Astrocyte (in vitro differentiated cells and primary cell): ENCODE measurements at regions not wholly inside any gene's neighbourhood (a gene's known extent, or its start where the extent isn't known, plus 50 kb on each side); places are given as distances from the start of the nearest gene placed in this dataset.

Source experiments
- DNase-seq: peaks from one replicate; pipeline ENCODE4 v3.0.0-alpha.2; 2010; ENCODE audit warnings: low read depth
- FAIRE-seq: peaks from 2 replicates; lab custom pipeline; 2011; peaks lifted over from hg19 to GRCh38; lab: Jason Lieb, UNC
- H2AFZ ChIP-seq: 2 replicates; pipeline ENCODE4 v1.6.0; 2012; ENCODE audit warnings: low read depth, low read length, inconsistent platforms
- H3K27ac ChIP-seq: 2 replicates; pipeline ENCODE4 v1.5.1; 2011; ENCODE audit warnings: low read depth, low read length, inconsistent platforms
- H3K27me3 ChIP-seq: 2 replicates; pipeline ENCODE4 v1.6.0; 2011; ENCODE audit warnings: low read length, inconsistent platforms; ENCODE audit not compliant: insufficient read depth
- H3K36me3 ChIP-seq: 2 replicates; pipeline ENCODE4 v1.5.1; 2011; ENCODE audit warnings: low read length, inconsistent platforms; ENCODE audit not compliant: insufficient read depth
- H3K4me1 ChIP-seq: 2 replicates; pipeline ENCODE4 v1.5.1; 2011; ENCODE audit warnings: low read length, inconsistent platforms; ENCODE audit not compliant: insufficient read depth
- H3K4me2 ChIP-seq: 2 replicates; pipeline ENCODE4 v1.6.0; 2012; ENCODE audit warnings: low read length, inconsistent platforms
- H3K4me3 ChIP-seq: 2 replicates; pipeline ENCODE4 v1.5.1; 2011; ENCODE audit warnings: low read depth, mild to moderate bottlenecking, low read length, inconsistent platforms; ENCODE audit not compliant: insufficient read depth
- H3K79me2 ChIP-seq: 2 replicates; pipeline ENCODE4 v1.6.0; 2012; ENCODE audit warnings: mild to moderate bottlenecking, low read length, inconsistent platforms; ENCODE audit not compliant: insufficient read depth
- H3K9ac ChIP-seq: 2 replicates; pipeline ENCODE4 v1.6.0; 2012; ENCODE audit warnings: mild to moderate bottlenecking, low read length, inconsistent platforms
- H3K9me3 ChIP-seq: 2 replicates; pipeline ENCODE4 v1.5.1; 2012; ENCODE audit warnings: low read depth, mild to moderate bottlenecking, low read length, inconsistent platforms; ENCODE audit not compliant: insufficient read depth
- H4K20me1 ChIP-seq: 2 replicates; pipeline ENCODE4 v1.6.0; 2012; ENCODE audit warnings: low read length, inconsistent platforms; ENCODE audit not compliant: insufficient read depth
- H3K27ac Mint-ChIP-seq: one replicate; pipeline ENCODE4 v1.8.0; 2021; ENCODE audit warnings: mild to moderate bottlenecking, mixed read lengths; ENCODE audit not compliant: unreplicated experiment
- H3K27me3 Mint-ChIP-seq: one replicate; pipeline ENCODE4 v1.8.0; 2021; ENCODE audit warnings: low read depth, mixed read lengths; ENCODE audit not compliant: unreplicated experiment
- H3K36me3 Mint-ChIP-seq: one replicate; pipeline ENCODE4 v1.8.0; 2021; ENCODE audit warnings: low read depth, mixed read lengths; ENCODE audit not compliant: unreplicated experiment
- H3K4me1 Mint-ChIP-seq: one replicate; pipeline ENCODE4 v1.8.0; 2021; ENCODE audit warnings: low read depth, mixed read lengths; ENCODE audit not compliant: unreplicated experiment
- H3K4me3 Mint-ChIP-seq: one replicate; pipeline ENCODE4 v1.8.0; 2021; ENCODE audit warnings: mild to moderate bottlenecking, moderate library complexity, mixed read lengths; ENCODE audit not compliant: unreplicated experiment
- H3K9me3 Mint-ChIP-seq: one replicate; pipeline ENCODE4 v1.8.0; 2021; ENCODE audit warnings: mild to moderate bottlenecking, mixed read lengths; ENCODE audit not compliant: unreplicated experiment
- EZH2 ChIP-seq: IDR thresholded peaks from 2 replicates; pipeline ENCODE4 v1.6.1; 2012; ENCODE audit warnings: mild to moderate bottlenecking, low read length, inconsistent platforms; ENCODE audit not compliant: insufficient read depth
- TF ChIP-seq, protein P1 (sequence below): IDR thresholded peaks from 2 replicates; pipeline ENCODE4 v1.5.1; 2011; ENCODE audit warnings: low read depth, mild to moderate bottlenecking, inconsistent platforms, low read length, moderate library complexity; ENCODE audit not compliant: insufficient read depth

DNA sequence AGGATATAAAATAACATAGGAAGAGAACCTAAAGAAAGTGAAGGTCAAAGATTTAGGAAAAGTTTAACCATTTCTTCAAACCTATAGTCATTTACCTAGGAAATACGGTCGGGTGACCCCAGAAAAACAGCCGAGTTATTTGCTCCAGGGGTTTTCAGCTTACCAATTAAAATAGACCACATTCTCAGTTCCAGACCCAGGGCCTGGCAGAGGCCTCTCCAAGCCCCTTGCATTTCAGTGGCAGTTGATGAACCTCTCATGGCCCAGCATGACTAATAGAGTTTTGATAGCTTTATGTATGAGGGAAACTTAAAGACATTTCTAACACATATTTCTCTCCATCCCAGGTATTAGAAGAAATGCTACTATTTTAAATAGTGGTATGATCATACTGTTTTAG, 113.5 kb downstream of the OGFRL1 start:
- peaks cover 54% of the 10 kb centered on the region for H3K79me2 ChIP-seq
- Mint-ChIP-seq H3K27me3 (no peaks in the 10 kb centered on the region), H3K4me1 (peaks cover 47% of the 10 kb centered on the region), H3K9me3 (no peaks in the 10 kb centered on the region), H3K4me3 (no peak overlapping the region), H3K36me3 (no peaks in the 10 kb centered on the region), H3K27ac (peak overlapping the region; percentile 62)
- H3K9ac ChIP-seq, result no peak overlapping the region
- no peaks in the 10 kb centered on the region for H3K27me3 ChIP-seq
- H3K4me2 ChIP-seq, result no peak overlapping the region
- H3K4me3 ChIP-seq, result no peak overlapping the region
- H4K20me1 ChIP-seq, result no peaks in the 10 kb centered on the region
- TF ChIP-seq, protein P1, sequence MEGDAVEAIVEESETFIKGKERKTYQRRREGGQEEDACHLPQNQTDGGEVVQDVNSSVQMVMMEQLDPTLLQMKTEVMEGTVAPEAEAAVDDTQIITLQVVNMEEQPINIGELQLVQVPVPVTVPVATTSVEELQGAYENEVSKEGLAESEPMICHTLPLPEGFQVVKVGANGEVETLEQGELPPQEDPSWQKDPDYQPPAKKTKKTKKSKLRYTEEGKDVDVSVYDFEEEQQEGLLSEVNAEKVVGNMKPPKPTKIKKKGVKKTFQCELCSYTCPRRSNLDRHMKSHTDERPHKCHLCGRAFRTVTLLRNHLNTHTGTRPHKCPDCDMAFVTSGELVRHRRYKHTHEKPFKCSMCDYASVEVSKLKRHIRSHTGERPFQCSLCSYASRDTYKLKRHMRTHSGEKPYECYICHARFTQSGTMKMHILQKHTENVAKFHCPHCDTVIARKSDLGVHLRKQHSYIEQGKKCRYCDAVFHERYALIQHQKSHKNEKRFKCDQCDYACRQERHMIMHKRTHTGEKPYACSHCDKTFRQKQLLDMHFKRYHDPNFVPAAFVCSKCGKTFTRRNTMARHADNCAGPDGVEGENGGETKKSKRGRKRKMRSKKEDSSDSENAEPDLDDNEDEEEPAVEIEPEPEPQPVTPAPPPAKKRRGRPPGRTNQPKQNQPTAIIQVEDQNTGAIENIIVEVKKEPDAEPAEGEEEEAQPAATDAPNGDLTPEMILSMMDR, result no peak
- TF ChIP-seq EZH2, result no peak
- H3K27ac ChIP-seq, result peak overlapping the region; percentile 10
- H2AFZ ChIP-seq, result no peak overlapping the region
- no peaks in the 10 kb centered on the region for H3K9me3 ChIP-seq
- peaks cover 15% of the 10 kb centered on the region for H3K36me3 ChIP-seq
- FAIRE-seq (no peak), DNase-seq (no peak)
- peaks cover 40% of the 10 kb centered on the region for H3K4me1 ChIP-seq

DNA sequence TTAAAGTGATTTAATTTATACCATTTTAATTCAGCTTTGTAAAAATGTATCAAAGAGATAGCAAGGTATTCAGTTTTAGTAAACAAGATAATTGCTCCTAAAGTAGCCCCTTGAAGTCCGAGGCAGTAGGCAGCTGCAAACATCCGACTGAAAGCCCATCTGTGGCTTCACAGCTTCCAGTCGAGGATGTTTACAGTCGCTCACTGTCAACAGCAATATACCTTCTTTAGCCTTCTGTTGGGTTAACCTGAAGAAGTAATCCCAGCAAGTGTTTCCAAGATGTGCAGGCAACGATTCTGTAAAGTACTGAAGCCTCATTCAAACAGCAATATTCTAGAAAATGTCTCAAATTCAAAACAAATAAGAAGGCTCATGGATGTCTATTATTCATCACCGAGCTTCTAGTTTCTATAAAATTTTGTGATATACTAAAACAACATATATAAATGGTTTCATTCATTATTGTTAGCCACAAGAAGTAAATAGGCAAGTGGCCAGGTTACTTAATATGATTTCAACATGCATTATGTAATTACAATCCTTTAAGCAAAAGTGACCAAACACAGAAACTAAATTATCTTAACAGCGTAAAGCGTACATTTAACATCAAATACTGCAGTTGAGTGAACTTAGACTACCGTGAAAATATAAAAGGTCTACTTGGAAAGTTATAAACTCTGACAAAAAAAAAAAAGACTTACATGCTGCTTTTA, 115.0 kb downstream of the OGFRL1 start:
- peak overlapping the region; percentile 98 for H3K27ac ChIP-seq
- TF ChIP-seq, protein P1, result no peak
- no peak for TF ChIP-seq EZH2
- H3K4me3 ChIP-seq, result peak overlapping the region; percentile 43
- H3K36me3 ChIP-seq, result peaks cover 6% of the 10 kb centered on the region
- H2AFZ ChIP-seq, result no peak overlapping the region
- no peak for FAIRE-seq
- H3K4me1 ChIP-seq, result peaks cover 46% of the 10 kb centered on the region
- Mint-ChIP-seq H3K9me3 (no peaks in the 10 kb centered on the region), H3K4me1 (peaks cover 54% of the 10 kb centered on the region), H3K27ac (peak overlapping the region; percentile 96), H3K4me3 (peak overlapping the region; percentile 29), H3K27me3 (no peaks in the 10 kb centered on the region), H3K36me3 (no peaks in the 10 kb centered on the region)
- DNase-seq, result no peak
- H3K27me3 ChIP-seq, result no peaks in the 10 kb centered on the region
- peak overlapping the region; percentile 84 for H3K9ac ChIP-seq
- peaks cover 55% of the 10 kb centered on the region for H3K79me2 ChIP-seq
- H3K9me3 ChIP-seq, result no peaks in the 10 kb centered on the region
- peak overlapping the region; percentile 80 for H3K4me2 ChIP-seq
- no peaks in the 10 kb centered on the region for H4K20me1 ChIP-seq
